GM23248 (cell line): ENCODE measurements at regions not wholly inside any gene's neighbourhood (a gene's known extent, or its start where the extent isn't known, plus 50 kb on each side); places are given as distances from the start of the nearest gene placed in this dataset.

Experiments
- EZH2 ChIP-seq: fragments of 200-600 bp; sonication (generic); IDR thresholded peaks from 2 replicates; pipeline ENCODE4 v1.6.1; 2018; ENCODE audit warnings: antibody characterized with exemption, mild to moderate bottlenecking; ENCODE audit not compliant: insufficient read depth, poor library complexity, severe bottlenecking
- EZH2phosphoT487 ChIP-seq: fragments of 200-600 bp; sonication (generic); IDR thresholded peaks from 2 replicates; pipeline ENCODE4 v1.6.1; 2018; ENCODE audit warnings: antibody characterized with exemption, moderate library complexity, mild to moderate bottlenecking, low read depth; ENCODE audit not compliant: insufficient read depth

GRCh38 chr4:56243107-56243506, 144.2 kb downstream of the AASDH start:
- TF ChIP-seq EZH2phosphoT487: no peak
- no peak for TF ChIP-seq EZH2
